HG02642 (cell line): ENCODE measurements at regions not wholly inside any gene's neighbourhood (a gene's known extent, or its start where the extent isn't known, plus 50 kb on each side); places are given as distances from the start of the nearest gene placed in this dataset.
"Not testable (repeated sequence)": the region's sequence is repeated elsewhere in the genome, so short reads cannot be mapped to it uniquely, and the experiment has no call there.

ENCODE experiments used
- ATAC-seq: cut with Tn5 transposase; IDR thresholded peaks from one replicate; pipeline ENCODE4 v1.9.1; 2021; ENCODE audit warnings: mild to moderate bottlenecking; ENCODE audit not compliant: unreplicated experiment, poor library complexity

DNA sequence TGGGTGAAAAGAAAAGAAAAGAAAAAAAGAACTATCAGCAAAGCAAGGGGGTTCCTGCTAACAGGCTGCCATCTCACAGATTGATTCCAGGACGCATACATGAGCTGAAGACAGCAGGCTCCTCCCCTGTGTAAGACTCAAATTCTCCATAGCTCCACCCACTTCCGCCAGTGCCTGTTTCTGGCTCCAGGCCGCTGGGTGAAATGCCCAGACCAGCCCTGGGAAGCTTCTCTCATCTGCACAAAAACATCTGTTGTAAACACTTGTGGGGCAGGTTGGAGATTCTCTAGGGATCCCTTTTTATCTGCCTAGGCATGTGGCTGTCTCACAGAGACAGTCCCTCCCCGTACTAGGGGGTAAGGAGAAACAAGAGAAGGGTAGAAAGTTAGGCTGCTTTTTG lies 1054.4 kb upstream of the SPRY2 start:
- no peak for ATAC-seq

- ATAC-seq = no peak
Measured at GRCh38 chr13:81394640-81395039, 1053.7 kb upstream of the SPRY2 start.

GRCh38 chr13:81393721-81394120 lies 1052.8 kb upstream of the SPRY2 start:
- no peak for ATAC-seq

DNA sequence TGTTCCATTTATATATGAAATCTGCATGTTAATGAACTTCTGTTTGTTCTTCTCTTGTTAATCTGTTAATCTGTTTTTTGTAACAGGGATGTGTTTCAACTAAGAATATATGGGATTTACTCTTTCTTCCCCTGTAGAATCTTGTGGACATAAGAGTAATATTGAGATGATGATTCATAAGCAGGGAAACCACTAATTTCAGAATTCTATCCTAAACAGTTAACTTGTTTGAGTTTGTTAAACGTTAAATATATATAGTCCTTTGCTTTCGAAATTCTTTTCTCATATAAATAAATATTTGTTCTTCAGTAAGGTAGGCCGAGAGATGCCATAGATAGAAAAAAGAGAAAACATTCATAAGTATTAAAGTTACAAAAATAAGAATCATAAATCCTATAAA lies 1052.2 kb upstream of the SPRY2 start:
- ATAC-seq = no peak

DNA sequence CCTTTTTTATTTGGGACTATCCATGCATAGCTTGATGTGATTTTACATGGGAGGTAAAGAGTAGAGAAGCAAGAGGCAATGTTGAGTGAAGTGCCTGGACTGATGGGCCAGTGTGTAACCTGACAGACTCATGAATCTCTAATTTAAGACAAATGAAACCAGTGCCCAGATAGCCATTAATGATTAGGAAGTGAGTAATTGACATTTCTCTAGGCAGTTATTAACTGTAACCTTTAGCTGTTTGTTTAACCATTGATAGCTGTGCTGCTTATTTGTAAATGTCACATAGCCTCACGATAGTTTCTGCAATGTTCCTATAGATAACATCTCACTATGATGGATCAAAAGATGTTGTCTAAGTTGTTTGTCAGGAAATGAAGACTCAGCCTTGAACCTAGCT lies 1047.5 kb upstream of the SPRY2 start:
- ATAC-seq = no peak

- no peak for ATAC-seq
Measured at GRCh38 chr13:81383444-81383843, 1042.5 kb upstream of the SPRY2 start.

- ATAC-seq = no peak
Measured at GRCh38 chr13:81382246-81382645, 1041.3 kb upstream of the SPRY2 start.

- ATAC-seq = no peak
Measured at GRCh38 chr13:81381560-81381959, 1040.6 kb upstream of the SPRY2 start.

- no peak for ATAC-seq
Measured at GRCh38 chr13:81379183-81379582, 1038.3 kb upstream of the SPRY2 start.

- ATAC-seq = no peak
Measured at GRCh38 chr13:81377921-81378320, 1037.0 kb upstream of the SPRY2 start.

DNA sequence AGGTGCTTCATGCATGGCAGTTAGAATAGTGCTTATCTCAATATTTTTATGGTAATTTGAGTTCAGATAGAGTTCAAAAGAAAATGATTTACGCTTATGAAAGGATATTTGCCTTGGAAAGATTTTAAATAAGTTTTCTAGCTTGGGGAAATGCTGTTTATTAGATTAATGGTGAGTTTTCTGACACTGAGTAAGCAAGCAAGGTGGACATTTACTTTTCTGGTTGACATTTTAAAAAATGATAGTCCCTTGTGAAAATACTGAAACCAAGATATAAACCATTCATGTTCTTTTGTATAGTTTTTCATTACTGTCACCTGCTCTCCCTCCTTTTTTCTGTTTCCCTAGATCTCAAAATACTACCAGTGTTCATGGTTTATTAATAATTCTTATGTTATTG lies 1034.8 kb upstream of the SPRY2 start:
- no peak for ATAC-seq

DNA sequence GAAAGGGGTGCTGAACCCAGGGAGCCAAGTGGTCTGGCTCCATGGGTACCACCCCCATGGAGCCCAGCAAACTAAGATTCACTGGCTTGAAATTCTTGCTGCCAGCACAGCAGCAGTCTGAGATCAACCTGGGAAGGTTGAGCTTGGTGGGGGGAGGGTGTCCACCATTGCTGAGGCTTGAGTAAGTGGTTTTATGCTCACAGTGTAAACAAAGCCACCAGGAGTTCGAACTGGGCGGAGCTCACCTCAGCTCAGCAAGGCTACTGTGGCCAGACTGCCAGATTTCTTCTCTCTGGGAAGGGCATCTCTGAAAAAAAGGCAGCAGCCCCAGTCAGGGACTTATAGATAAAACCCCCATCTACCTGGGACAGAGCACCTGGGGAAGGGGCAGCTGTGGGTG lies 1021.8 kb upstream of the SPRY2 start:
- not testable (repeated sequence) for ATAC-seq

- no peak for ATAC-seq
Measured at GRCh38 chr13:81350056-81350455, 1009.1 kb upstream of the SPRY2 start.

DNA sequence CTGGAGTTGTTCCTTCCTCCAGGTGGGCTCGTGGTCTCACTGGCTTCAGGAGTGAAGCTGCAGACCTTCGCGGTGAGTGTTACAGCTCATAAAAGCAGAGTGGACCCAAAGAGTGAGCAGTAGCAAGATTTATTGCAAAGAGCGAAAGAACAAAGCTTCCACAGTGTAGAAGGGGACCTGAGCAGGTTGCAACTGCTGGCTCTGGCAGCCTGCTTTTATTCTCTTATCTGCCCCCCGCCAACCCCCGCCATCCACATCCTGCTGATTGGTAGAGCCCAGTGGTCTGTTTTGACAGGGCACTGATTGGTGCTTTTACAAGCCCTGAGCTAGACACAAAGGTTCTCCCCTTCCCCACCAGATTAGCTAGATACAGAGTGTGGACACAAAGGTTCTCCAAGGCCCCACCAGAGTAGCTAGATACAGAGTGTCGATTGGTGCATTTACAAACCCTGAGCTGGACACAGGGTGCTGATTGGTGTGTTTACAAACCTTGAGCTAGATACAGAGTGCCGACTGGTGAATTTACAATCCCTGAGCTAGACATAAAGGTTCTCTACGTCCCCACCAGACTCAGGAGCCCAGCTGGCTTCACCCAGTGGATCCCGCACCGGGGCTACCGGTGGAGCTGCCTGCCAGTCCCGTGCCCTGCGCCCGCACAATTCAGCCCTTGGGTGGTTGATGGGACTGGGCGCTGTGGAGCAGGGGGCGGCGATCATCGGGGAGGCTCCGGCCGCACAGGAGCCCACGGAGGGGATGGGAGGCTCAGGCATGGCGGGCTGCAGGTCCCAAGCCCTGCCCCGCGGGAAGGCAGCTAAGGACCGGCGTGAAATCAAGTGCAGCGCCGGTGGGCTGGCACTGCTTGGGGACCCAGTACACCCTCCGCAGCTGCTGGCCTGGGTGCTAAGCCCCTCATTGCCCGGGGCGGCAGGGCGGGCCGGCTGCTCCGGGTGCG lies 999.5 kb upstream of the SPRY2 start:
- ATAC-seq = not testable (repeated sequence)

DNA sequence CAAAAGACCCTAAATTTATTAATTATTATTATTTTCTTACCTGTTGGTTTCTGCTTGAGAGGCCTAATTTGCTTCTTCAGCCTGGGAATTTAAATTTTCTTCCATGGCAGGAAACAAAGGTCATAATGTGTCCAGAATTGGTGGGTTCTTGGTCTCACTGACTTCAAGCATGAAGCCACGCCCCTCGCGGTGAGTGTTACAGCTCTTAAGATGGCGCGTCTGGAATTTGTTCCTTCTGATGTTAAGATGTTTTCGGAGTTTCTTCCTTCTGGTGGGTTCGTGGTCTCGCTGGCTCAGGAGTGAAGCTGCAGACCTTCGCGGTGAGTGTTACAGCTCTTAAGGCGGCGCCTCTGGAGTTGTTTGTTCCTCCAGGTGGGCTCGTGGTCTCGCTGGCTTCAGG lies 998.7 kb upstream of the SPRY2 start:
- not testable (repeated sequence) for ATAC-seq

GRCh38 chr13:81334481-81334880 lies 993.6 kb upstream of the SPRY2 start:
- no peak for ATAC-seq

- ATAC-seq = no peak
Measured at GRCh38 chr13:81326913-81327312, 986.0 kb upstream of the SPRY2 start.

- ATAC-seq = no peak
Measured at GRCh38 chr13:81320516-81320915, 979.6 kb upstream of the SPRY2 start.

GRCh38 chr13:81319351-81319750 lies 978.4 kb upstream of the SPRY2 start:
- ATAC-seq = no peak

- ATAC-seq = no peak
Measured at GRCh38 chr13:81318231-81319019, 977.5 kb upstream of the SPRY2 start.

DNA sequence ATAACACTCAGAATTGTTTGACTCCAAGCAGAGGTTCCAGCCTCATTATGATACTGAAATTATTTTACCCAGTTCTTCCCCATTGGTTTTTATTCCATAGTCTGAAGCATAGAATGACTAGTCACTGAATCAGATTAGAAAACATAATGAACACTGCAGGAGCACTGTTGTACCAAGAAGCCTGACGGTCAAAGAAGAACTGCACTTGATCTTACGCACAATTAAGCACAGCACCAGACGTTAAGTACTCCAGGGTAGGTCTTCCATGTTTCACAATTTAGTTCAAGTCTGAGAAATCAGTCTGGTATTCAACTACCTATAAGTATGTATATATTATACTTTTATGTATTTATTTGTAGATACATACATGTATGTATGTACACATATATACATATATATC lies 973.5 kb upstream of the SPRY2 start:
- no peak for ATAC-seq
